SU-DHL-6 (cell line): ENCODE measurements at regions not wholly inside any gene's neighbourhood (a gene's known extent, or its start where the extent isn't known, plus 50 kb on each side); places are given as distances from the start of the nearest gene placed in this dataset.

Experiments used
- EZH2phosphoT487 ChIP-seq: fragments of 200-600 bp; sonication (generic), shearing (Covaris generic); conservative IDR thresholded peaks from 2 replicates; pipeline ENCODE4 v1.6.1; 2018; ENCODE audit warnings: mild to moderate bottlenecking, antibody characterized with exemption, low read length, moderate library complexity, mixed read lengths
- TF ChIP-seq, protein P1 (sequence below): fragments of 200-600 bp; sonication (generic); IDR thresholded peaks from one replicate; pipeline ENCODE4 v1.5.1; 2017; ENCODE audit warnings: antibody characterized with exemption, mild to moderate bottlenecking, low read length, moderate library complexity; ENCODE audit not compliant: insufficient read depth, poor library complexity, severe bottlenecking

DNA sequence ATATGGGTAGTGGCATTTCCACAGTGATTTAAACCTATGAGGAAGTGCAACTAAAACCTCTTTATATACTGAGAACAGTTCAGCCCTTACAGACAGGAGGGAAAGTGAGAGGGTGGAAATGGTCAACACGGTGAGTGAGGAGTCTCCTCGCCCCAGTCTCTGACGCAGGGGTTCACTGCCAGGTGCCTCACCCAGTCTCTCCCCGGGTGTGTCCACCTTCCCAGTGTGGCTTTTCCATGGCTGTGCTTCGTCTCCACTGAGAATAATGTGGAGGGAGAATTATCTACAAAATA is 116.6 kb upstream of the TOP3B start:
- TF ChIP-seq, protein P1, sequence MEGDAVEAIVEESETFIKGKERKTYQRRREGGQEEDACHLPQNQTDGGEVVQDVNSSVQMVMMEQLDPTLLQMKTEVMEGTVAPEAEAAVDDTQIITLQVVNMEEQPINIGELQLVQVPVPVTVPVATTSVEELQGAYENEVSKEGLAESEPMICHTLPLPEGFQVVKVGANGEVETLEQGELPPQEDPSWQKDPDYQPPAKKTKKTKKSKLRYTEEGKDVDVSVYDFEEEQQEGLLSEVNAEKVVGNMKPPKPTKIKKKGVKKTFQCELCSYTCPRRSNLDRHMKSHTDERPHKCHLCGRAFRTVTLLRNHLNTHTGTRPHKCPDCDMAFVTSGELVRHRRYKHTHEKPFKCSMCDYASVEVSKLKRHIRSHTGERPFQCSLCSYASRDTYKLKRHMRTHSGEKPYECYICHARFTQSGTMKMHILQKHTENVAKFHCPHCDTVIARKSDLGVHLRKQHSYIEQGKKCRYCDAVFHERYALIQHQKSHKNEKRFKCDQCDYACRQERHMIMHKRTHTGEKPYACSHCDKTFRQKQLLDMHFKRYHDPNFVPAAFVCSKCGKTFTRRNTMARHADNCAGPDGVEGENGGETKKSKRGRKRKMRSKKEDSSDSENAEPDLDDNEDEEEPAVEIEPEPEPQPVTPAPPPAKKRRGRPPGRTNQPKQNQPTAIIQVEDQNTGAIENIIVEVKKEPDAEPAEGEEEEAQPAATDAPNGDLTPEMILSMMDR = no peak
- TF ChIP-seq EZH2phosphoT487 = no peak
